HEK293T (cell line): ENCODE measurements at regions not wholly inside any gene's neighbourhood (a gene's known extent, or its start where the extent isn't known, plus 50 kb on each side); places are given as distances from the start of the nearest gene placed in this dataset.

Experiments used
- CTCF ChIA-PET: fragments of 350-600 bp; formaldehyde crosslinking; extraction: SDS; loops from one replicate; lab custom pipeline; 2021; ENCODE audit warnings: antibody characterized with exemption, inconsistent platforms; lab: Yijun Ruan, JAX
- POLR2A ChIA-PET: fragments of 350-600 bp; formaldehyde crosslinking; extraction: SDS; loops from one replicate; lab custom pipeline; 2020; ENCODE audit warnings: antibody characterized with exemption, inconsistent platforms; lab: Yijun Ruan, JAX
- DNase-seq: peaks from one replicate; pipeline ENCODE4 v3.0.0; 2012; ENCODE audit warnings: mixed read lengths; ENCODE audit errors: extremely low spot score
- ARNT ChIP-seq: fragments of 450-650 bp; IDR thresholded peaks from 2 replicates; pipeline ENCODE4 v1.6.1; 2017; ENCODE audit warnings: mild to moderate bottlenecking
- BHLHE40 ChIP-seq: fragments of 450-650 bp; IDR thresholded peaks from 2 replicates; pipeline ENCODE4 v1.6.1; 2016; ENCODE audit warnings: mild to moderate bottlenecking, moderate library complexity, borderline replicate concordance
- CTBP1 ChIP-seq: fragments of 450-650 bp; IDR thresholded peaks from 2 replicates; pipeline ENCODE4 v1.6.1; 2016; ENCODE audit warnings: borderline replicate concordance
- ELF4 ChIP-seq: fragments of 450-650 bp; IDR thresholded peaks from 2 replicates; pipeline ENCODE4 v1.6.1; 2017; ENCODE audit warnings: antibody characterized with exemption
- FOXA1 ChIP-seq: fragments of 450-650 bp; IDR thresholded peaks from 2 replicates; pipeline ENCODE4 v1.6.1; 2016; ENCODE audit warnings: mild to moderate bottlenecking
- FOXK2 ChIP-seq: fragments of 450-650 bp; IDR thresholded peaks from 2 replicates; pipeline ENCODE4 v1.6.1; 2016; ENCODE audit warnings: mild to moderate bottlenecking
- FOXM1 ChIP-seq: fragments of 450-650 bp; IDR thresholded peaks from 2 replicates; pipeline ENCODE4 v1.6.1; 2017; ENCODE audit warnings: mild to moderate bottlenecking, borderline replicate concordance
- HDGF ChIP-seq: fragments of 450-650 bp; IDR thresholded peaks from 2 replicates; pipeline ENCODE4 v1.6.1; 2017; ENCODE audit warnings: antibody characterized with exemption, borderline replicate concordance
- L3MBTL2 ChIP-seq: fragments of 450-650 bp; conservative IDR thresholded peaks from 2 replicates; pipeline ENCODE4 v1.6.1; 2016; ENCODE audit warnings: mild to moderate bottlenecking
- LEF1 ChIP-seq: fragments of 450-650 bp; IDR thresholded peaks from 2 replicates; pipeline ENCODE4 v1.6.1; 2017; ENCODE audit warnings: mild to moderate bottlenecking, borderline replicate concordance
- NFRKB ChIP-seq: fragments of 450-650 bp; IDR thresholded peaks from 2 replicates; pipeline ENCODE4 v1.6.1; 2016; ENCODE audit warnings: mild to moderate bottlenecking, moderate library complexity
- PKNOX1 ChIP-seq: fragments of 450-650 bp; IDR thresholded peaks from 2 replicates; pipeline ENCODE4 v1.6.1; 2016
- SP1 ChIP-seq: fragments of 450-650 bp; IDR thresholded peaks from 2 replicates; pipeline ENCODE4 v1.6.1; 2017
- SUZ12 ChIP-seq: fragments of 450-650 bp; IDR thresholded peaks from 2 replicates; pipeline ENCODE4 v1.6.1; 2016; ENCODE audit warnings: mild to moderate bottlenecking
- TARDBP ChIP-seq: fragments of 450-650 bp; IDR thresholded peaks from 2 replicates; pipeline ENCODE4 v1.6.1; 2016
- ZNF384 ChIP-seq: fragments of 450-650 bp; IDR thresholded peaks from 2 replicates; pipeline ENCODE4 v1.6.1; 2016

GRCh38 chr3:159605101-159605500, 383.5 kb upstream of the IL12A start:
- DNase-seq: no peak
- ChIA-PET POLR2A (no interaction called here), CTCF (no interaction called here)
- TF ChIP-seq ARNT (no peak), ZNF384 (no peak), BHLHE40 (no peak), ELF4 (no peak), TARDBP (no peak)

- DNase-seq: no peak
- TF ChIP-seq ARNT: no peak
- ChIA-PET CTCF (no interaction called here), POLR2A (no interaction called here)
Measured at GRCh38 chr3:159605776-159606175, 382.9 kb upstream of the IL12A start.

GRCh38 chr3:159607856-159608255, 380.8 kb upstream of the IL12A start:
- DNase-seq: no peak
- TF ChIP-seq HDGF (no peak), FOXK2 (no peak), SUZ12 (no peak)
- ChIA-PET CTCF (interaction anchor here (0.6 kb wide), 1 partner anchor 22 kb away, joined by 6 read pairs; no protein-coding TSS in a partner anchor), POLR2A (no interaction called here)

- CTCF ChIA-PET: interaction anchor here (0.7 kb wide), 1 partner anchor 348 kb away, joined by 3 read pairs; no protein-coding TSS in a partner anchor
- POLR2A ChIA-PET: no interaction called here
- TF ChIP-seq PKNOX1: no peak
- no peak for TF ChIP-seq L3MBTL2
- TF ChIP-seq ZNF384: no peak
- no peak for TF ChIP-seq TARDBP
- TF ChIP-seq BHLHE40: no peak
- TF ChIP-seq FOXK2: no peak
- no peak for TF ChIP-seq ELF4
- TF ChIP-seq CTBP1: no peak
- no peak for TF ChIP-seq HDGF
- no peak for TF ChIP-seq NFRKB
- no peak for TF ChIP-seq FOXM1
- DNase-seq: no peak
Measured at GRCh38 chr3:159608311-159608710, 380.3 kb upstream of the IL12A start.

GRCh38 chr3:159609625-159610024, 379.0 kb upstream of the IL12A start:
- POLR2A ChIA-PET: no interaction called here
- TF ChIP-seq LEF1 (no peak), FOXM1 (no peak), SUZ12 (no peak), FOXA1 (no peak), ARNT (no peak), PKNOX1 (no peak), FOXK2 (no peak), ZNF384 (no peak), SP1 (no peak), ELF4 (no peak), TARDBP (no peak), BHLHE40 (no peak), CTBP1 (no peak), NFRKB (no peak), HDGF (no peak), L3MBTL2 (no peak)
- no peak for DNase-seq
- CTCF ChIA-PET: no interaction called here

- ChIA-PET CTCF (no interaction called here), POLR2A (no interaction called here)
- no peak for TF ChIP-seq ZNF384
- TF ChIP-seq FOXM1: no peak
- TF ChIP-seq BHLHE40: no peak
- no peak for TF ChIP-seq ARNT
- no peak for TF ChIP-seq SUZ12
- no peak for TF ChIP-seq HDGF
- no peak for TF ChIP-seq LEF1
- no peak for TF ChIP-seq FOXK2
- no peak for TF ChIP-seq PKNOX1
- no peak for TF ChIP-seq L3MBTL2
- no peak for TF ChIP-seq ELF4
- no peak for TF ChIP-seq CTBP1
- TF ChIP-seq FOXA1: no peak
- no peak for TF ChIP-seq SP1
- no peak for TF ChIP-seq NFRKB
- TF ChIP-seq TARDBP: no peak
- peak; percentile 32 for DNase-seq
Measured at GRCh38 chr3:159616234-159616825, 372.3 kb upstream of the IL12A start.

- peak; percentile 40 for TF ChIP-seq PKNOX1
- TF ChIP-seq NFRKB: no peak
- POLR2A ChIA-PET: interaction anchor here (0.6 kb wide), 1 partner anchor 385 kb away, joined by 3 read pairs; no protein-coding TSS in a partner anchor
- DNase-seq: peak; percentile 50
- CTCF ChIA-PET: interaction anchor here (0.6 kb wide), 1 partner anchor 402 kb away, joined by 3 read pairs; no protein-coding TSS in a partner anchor
Measured at GRCh38 chr3:159619341-159619885, 369.2 kb upstream of the IL12A start.
